ENCODE measurements at regions not wholly inside any gene's neighbourhood (a gene's known extent, or its start where the extent isn't known, plus 50 kb on each side); places are given as distances from the start of the nearest gene placed in this dataset.

DNA sequence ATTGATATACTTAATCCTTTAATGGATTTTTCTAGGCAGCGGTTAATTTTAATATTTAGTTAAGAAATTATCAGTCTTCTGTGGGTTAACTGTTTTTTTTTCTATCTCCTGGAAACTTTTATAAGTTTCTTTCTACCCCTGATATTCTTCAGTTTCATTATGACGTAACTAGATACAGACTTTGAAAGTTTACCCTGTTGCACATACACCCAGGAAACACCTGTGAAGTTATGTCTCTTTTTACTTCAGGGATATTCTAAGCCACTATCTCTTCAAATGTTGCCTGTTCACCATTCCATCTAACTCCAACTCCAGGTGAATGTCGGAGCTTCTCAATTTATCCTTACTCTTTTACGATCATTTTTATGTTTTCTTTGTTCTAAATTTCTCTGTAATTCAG, 329.0 kb downstream of the ICE1 start:
- Histone ChIP-seq H3K36me3 (replicated peaks in 1 of 2) (no peaks in the 10 kb centered on the region), H3K4me3 (no peak overlapping the region), H3K27ac (no peak overlapping the region), H3K27me3 (no peaks in the 10 kb centered on the region), H3K4me1 (replicated peaks in 1 of 2) (peaks cover 0 to 9% of the 10 kb centered on the region in 2 donors), H3K9me3 (replicated peaks in 1 of 3) (no peaks in the 10 kb centered on the region)
- no peak for DNase-seq
- intact Hi-C loops (cut with DNase I): no loop called here
- no peak for TF ChIP-seq POLR2A (IDR thresholded peaks at IDR 0.05)
- TF ChIP-seq, protein P1, sequence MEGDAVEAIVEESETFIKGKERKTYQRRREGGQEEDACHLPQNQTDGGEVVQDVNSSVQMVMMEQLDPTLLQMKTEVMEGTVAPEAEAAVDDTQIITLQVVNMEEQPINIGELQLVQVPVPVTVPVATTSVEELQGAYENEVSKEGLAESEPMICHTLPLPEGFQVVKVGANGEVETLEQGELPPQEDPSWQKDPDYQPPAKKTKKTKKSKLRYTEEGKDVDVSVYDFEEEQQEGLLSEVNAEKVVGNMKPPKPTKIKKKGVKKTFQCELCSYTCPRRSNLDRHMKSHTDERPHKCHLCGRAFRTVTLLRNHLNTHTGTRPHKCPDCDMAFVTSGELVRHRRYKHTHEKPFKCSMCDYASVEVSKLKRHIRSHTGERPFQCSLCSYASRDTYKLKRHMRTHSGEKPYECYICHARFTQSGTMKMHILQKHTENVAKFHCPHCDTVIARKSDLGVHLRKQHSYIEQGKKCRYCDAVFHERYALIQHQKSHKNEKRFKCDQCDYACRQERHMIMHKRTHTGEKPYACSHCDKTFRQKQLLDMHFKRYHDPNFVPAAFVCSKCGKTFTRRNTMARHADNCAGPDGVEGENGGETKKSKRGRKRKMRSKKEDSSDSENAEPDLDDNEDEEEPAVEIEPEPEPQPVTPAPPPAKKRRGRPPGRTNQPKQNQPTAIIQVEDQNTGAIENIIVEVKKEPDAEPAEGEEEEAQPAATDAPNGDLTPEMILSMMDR (IDR thresholded peaks at IDR 0.05): no peak
- WGBS, 4 donors: 93 to 97% (median 94%) methylated on average over 4 of the region's 4 CpGs

DNA sequence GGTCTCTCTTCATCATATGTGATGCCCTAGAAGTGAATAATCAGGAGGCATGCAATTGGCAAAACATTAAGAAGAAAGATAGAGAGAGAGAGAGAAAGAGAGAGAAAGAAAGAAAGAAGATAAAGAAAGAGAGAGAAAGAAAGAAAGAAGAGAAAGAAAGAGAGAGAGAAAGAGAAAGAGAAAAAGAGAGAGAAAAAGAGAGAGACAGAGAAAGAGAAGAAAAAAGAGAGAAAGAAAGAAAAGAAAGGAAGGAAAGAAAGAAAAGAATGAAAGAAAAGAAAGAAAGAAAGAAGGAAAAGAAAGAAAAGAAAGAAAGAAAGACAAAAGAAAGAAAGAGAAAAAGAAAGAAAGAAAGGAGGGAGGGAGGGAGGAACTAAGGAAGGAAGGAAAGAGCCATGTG, 318.9 kb downstream of the ICE1 start:
- no peaks in the 10 kb centered on the region for H3K4me1 ChIP-seq (replicated peaks in 1 of 2)
- TF ChIP-seq, protein P1 (IDR thresholded peaks at IDR 0.05): no peak
- no peak for TF ChIP-seq POLR2A (IDR thresholded peaks at IDR 0.05)
- H3K27ac ChIP-seq: no peak overlapping the region
- intact Hi-C loops (cut with DNase I): no loop called here
- DNase-seq: no peak
- H3K9me3 ChIP-seq (replicated peaks in 1 of 3): peaks cover 0 to 8% (median 0%) of the 10 kb centered on the region in 3 donors
- no peaks in the 10 kb centered on the region for H3K27me3 ChIP-seq
- H3K36me3 ChIP-seq (replicated peaks in 1 of 2): no peaks in the 10 kb centered on the region
- no peak overlapping the region for H3K4me3 ChIP-seq

DNA sequence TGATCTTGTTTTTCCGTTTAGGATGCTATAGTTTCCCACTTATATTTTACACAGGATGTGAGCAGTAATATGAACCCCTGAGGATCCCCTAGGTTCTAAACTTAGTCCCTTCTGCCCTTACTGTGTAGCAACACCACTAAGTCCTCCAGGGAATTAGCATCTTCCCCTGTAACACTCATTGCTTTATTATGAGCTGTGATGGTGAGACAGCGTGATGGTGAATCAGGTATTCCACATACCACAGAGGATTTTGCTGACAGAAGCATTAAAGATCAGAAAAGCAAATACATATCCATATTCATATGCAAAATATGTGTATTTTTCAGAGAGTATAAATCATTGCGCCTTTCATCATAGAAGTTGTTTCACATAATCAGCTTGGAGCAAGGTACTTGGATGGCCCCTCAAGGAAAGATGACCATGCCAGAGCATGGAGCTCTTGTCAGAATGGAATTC, 317.0 kb downstream of the ICE1 start:
- TF ChIP-seq, protein P1 (IDR thresholded peaks at IDR 0.05): no peak
- no peak for TF ChIP-seq POLR2A (IDR thresholded peaks at IDR 0.05)
- WGBS, 4 donors: 88 to 92% (median 92%) methylated on average over 3 of the region's 3 CpGs
- Histone ChIP-seq H3K27me3 (no peaks in the 10 kb centered on the region), H3K36me3 (replicated peaks in 1 of 2) (no peaks in the 10 kb centered on the region), H3K9me3 (replicated peaks in 1 of 3) (no peaks in the 10 kb centered on the region), H3K4me1 (replicated peaks in 1 of 2) (no peaks in the 10 kb centered on the region), H3K4me3 (no peak overlapping the region), H3K27ac (no peak overlapping the region)
- DNase-seq: no peak
- intact Hi-C loops (cut with DNase I): no loop called here

DNA sequence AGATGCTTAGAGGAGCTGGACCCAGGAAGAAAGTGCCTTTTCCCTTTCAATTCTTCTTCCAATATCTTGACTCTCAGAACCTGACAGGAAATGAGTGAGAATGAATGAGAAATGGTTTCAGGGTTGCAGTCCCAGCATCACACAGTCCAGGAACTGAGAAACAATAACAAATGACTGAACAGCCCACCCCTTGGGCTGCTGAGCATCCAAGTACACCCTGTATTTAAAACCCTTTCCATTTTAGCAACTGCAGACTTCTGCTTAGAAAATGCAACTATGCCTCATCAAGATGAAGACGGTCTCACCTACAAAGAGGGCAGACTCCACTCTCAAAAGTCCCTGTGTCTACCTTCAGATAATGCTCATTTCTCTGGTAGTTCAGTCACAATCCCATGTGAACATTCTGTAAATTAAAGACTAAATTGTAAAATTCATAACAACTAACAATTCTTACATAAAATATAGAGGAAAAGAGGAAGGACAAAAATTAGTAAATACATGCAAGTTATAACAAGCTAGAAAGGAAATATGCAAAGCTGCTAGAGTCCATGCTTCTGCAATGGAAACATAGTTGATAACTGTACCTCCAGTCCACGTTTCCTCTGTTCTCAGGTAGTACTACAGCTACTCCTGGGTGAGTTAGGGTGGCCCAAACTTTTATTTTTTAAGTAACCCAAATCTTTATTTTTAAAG, 316.5 kb downstream of the ICE1 start:
- no peaks in the 10 kb centered on the region for H3K4me1 ChIP-seq (replicated peaks in 1 of 2)
- no peaks in the 10 kb centered on the region for H3K27me3 ChIP-seq
- TF ChIP-seq, protein P1 (IDR thresholded peaks at IDR 0.05): no peak
- TF ChIP-seq POLR2A (IDR thresholded peaks at IDR 0.05): no peak
- no peaks in the 10 kb centered on the region for H3K9me3 ChIP-seq (replicated peaks in 1 of 3)
- H3K27ac ChIP-seq: no peak overlapping the region
- 77 to 85% (median 79%) methylated on average over 2 of the region's 2 CpGs for WGBS, 4 donors
- DNase-seq: no peak
- H3K4me3 ChIP-seq: no peak overlapping the region
- intact Hi-C loops (cut with DNase I): no loop called here
- no peaks in the 10 kb centered on the region for H3K36me3 ChIP-seq (replicated peaks in 1 of 2)

Measured in adrenal gland (tissue), 9 donors.